ENCODE measurements at regions not wholly inside any gene's neighbourhood (a gene's known extent, or its start where the extent isn't known, plus 50 kb on each side); places are given as distances from the start of the nearest gene placed in this dataset.

GRCh38 chr10:4198216-4198615, 413.2 kb upstream of the KLF6 start:
- no peak for TF ChIP-seq CTCF (IDR thresholded peaks at IDR 0.05; ENCODE audit: unreplicated experiment)
- Mint-ChIP-seq H3K36me3 (ENCODE audit: low read depth, unreplicated experiment) (no peaks in the 10 kb centered on the region), H3K9me3 (ENCODE audit: unreplicated experiment) (no peaks in the 10 kb centered on the region), H3K27ac (ENCODE audit: unreplicated experiment) (no peak overlapping the region), H3K27me3 (ENCODE audit: unreplicated experiment) (no peaks in the 10 kb centered on the region), H3K4me3 (ENCODE audit: unreplicated experiment) (no peak overlapping the region), H3K4me1 (ENCODE audit: unreplicated experiment) (peaks cover 4% of the 10 kb centered on the region)
- no peak for DNase-seq (ENCODE audit: low spot score)

GRCh38 chr10:4197676-4198075, 412.7 kb upstream of the KLF6 start:
- Mint-ChIP-seq H3K27me3 (ENCODE audit: unreplicated experiment) (no peaks in the 10 kb centered on the region), H3K36me3 (ENCODE audit: low read depth, unreplicated experiment) (no peaks in the 10 kb centered on the region), H3K9me3 (ENCODE audit: unreplicated experiment) (no peaks in the 10 kb centered on the region), H3K27ac (ENCODE audit: unreplicated experiment) (no peak overlapping the region), H3K4me3 (ENCODE audit: unreplicated experiment) (no peak overlapping the region), H3K4me1 (ENCODE audit: unreplicated experiment) (peaks cover 4% of the 10 kb centered on the region)
- no peak for DNase-seq (ENCODE audit: low spot score)
- TF ChIP-seq CTCF (IDR thresholded peaks at IDR 0.05; ENCODE audit: unreplicated experiment), result no peak

- no peaks in the 10 kb centered on the region for H3K9me3 Mint-ChIP-seq (ENCODE audit: unreplicated experiment)
- DNase-seq (ENCODE audit: low spot score), result no peak
- no peak overlapping the region for H3K27ac Mint-ChIP-seq (ENCODE audit: unreplicated experiment)
- no peak for TF ChIP-seq CTCF (IDR thresholded peaks at IDR 0.05; ENCODE audit: unreplicated experiment)
- no peaks in the 10 kb centered on the region for H3K27me3 Mint-ChIP-seq (ENCODE audit: unreplicated experiment)
- peaks cover 4% of the 10 kb centered on the region for H3K4me1 Mint-ChIP-seq (ENCODE audit: unreplicated experiment)
- no peaks in the 10 kb centered on the region for H3K36me3 Mint-ChIP-seq (ENCODE audit: low read depth, unreplicated experiment)
- H3K4me3 Mint-ChIP-seq (ENCODE audit: unreplicated experiment), result no peak overlapping the region
Observed at GRCh38 chr10:4196771-4197390, 411.9 kb upstream of the KLF6 start.

GRCh38 chr10:4196183-4196582, 411.2 kb upstream of the KLF6 start:
- Mint-ChIP-seq H3K36me3 (ENCODE audit: low read depth, unreplicated experiment) (no peaks in the 10 kb centered on the region), H3K27ac (ENCODE audit: unreplicated experiment) (no peak overlapping the region), H3K27me3 (ENCODE audit: unreplicated experiment) (no peaks in the 10 kb centered on the region), H3K9me3 (ENCODE audit: unreplicated experiment) (no peaks in the 10 kb centered on the region), H3K4me3 (ENCODE audit: unreplicated experiment) (no peak overlapping the region), H3K4me1 (ENCODE audit: unreplicated experiment) (peaks cover 4% of the 10 kb centered on the region)
- DNase-seq (ENCODE audit: low spot score), result no peak
- no peak for TF ChIP-seq CTCF (IDR thresholded peaks at IDR 0.05; ENCODE audit: unreplicated experiment)

GRCh38 chr10:4195213-4195612, 410.2 kb upstream of the KLF6 start:
- Mint-ChIP-seq H3K4me1 (ENCODE audit: unreplicated experiment) (peaks cover 4% of the 10 kb centered on the region), H3K36me3 (ENCODE audit: low read depth, unreplicated experiment) (no peaks in the 10 kb centered on the region), H3K9me3 (ENCODE audit: unreplicated experiment) (no peaks in the 10 kb centered on the region), H3K4me3 (ENCODE audit: unreplicated experiment) (no peak overlapping the region), H3K27ac (ENCODE audit: unreplicated experiment) (no peak overlapping the region), H3K27me3 (ENCODE audit: unreplicated experiment) (no peaks in the 10 kb centered on the region)
- no peak for TF ChIP-seq CTCF (IDR thresholded peaks at IDR 0.05; ENCODE audit: unreplicated experiment)
- no peak for DNase-seq (ENCODE audit: low spot score)

All from endothelial cell (in vitro differentiated cells).